Panc1 (cell line): ENCODE measurements at regions not wholly inside any gene's neighbourhood (a gene's known extent, or its start where the extent isn't known, plus 50 kb on each side); places are given as distances from the start of the nearest gene placed in this dataset.
"Not testable (repeated sequence)": the region's sequence is repeated elsewhere in the genome, so short reads cannot be mapped to it uniquely, and the experiment has no call there.

Source experiments
- ATAC-seq: fragments of 200-7000 bp; cut with Tn5 transposase; 2 replicates; pipeline ENCODE4 v1.9.1; 2020; ENCODE audit warnings: mild to moderate bottlenecking, moderate library complexity
- BruUV-seq: library from RNA; stranded (reverse); fragments of 400-500 nt; replicated peaks from 2 replicates; lab custom pipeline; 2021; lab: Mats Ljungman, UMichigan
- CTCF ChIA-PET: fragments of 300-600 bp; sonication (Branson Sonifier 250); formaldehyde crosslinking; loops from one replicate; lab custom pipeline; 2022; ENCODE audit warnings: antibody characterized with exemption; lab: Charles Lee
- POLR2A ChIA-PET: fragments of 300-600 bp; sonication (Branson Sonifier 250); formaldehyde crosslinking; loops from one replicate; lab custom pipeline; 2022; ENCODE audit warnings: antibody characterized with exemption; lab: Charles Lee
- DNase-seq: peaks from one replicate; pipeline ENCODE4 v3.0.0-alpha.2; 2010; ENCODE audit warnings: low read depth, low spot score
- H3K27ac ChIP-seq: 2 replicates; pipeline ENCODE4 v1.5.1; 2011; ENCODE audit warnings: mild to moderate bottlenecking, low read length, inconsistent platforms
- H3K27me3 ChIP-seq: fragments of 200-500 bp; sonication (Bioruptor generic); 2 replicates; pipeline ENCODE4 v1.6.0; 2014; ENCODE audit warnings: low read length, inconsistent platforms; ENCODE audit not compliant: control insufficient read depth, insufficient read depth
- H3K36me3 ChIP-seq: fragments of 200-500 bp; sonication (Bioruptor generic); 2 replicates; pipeline ENCODE4 v1.5.1; 2014; ENCODE audit warnings: inconsistent platforms, mild to moderate bottlenecking, low read length, moderate library complexity; ENCODE audit not compliant: control insufficient read depth, insufficient read depth
- H3K4me1 ChIP-seq: 2 replicates; pipeline ENCODE4 v1.5.1; 2011; ENCODE audit warnings: inconsistent platforms, mild to moderate bottlenecking, low read length, moderate library complexity; ENCODE audit not compliant: control insufficient read depth, insufficient read depth
- H3K4me3 ChIP-seq, 2 experiments: 2 replicates each; pipeline ENCODE4 v1.5.1; 2011 to 2012; ENCODE audit warnings: low read depth in 2 of 2, low read length in 2 of 2, mild to moderate bottlenecking in 2 of 2, inconsistent platforms in 1 of 2, moderate library complexity in 1 of 2
- H3K9me3 ChIP-seq: fragments of 200-500 bp; sonication (Bioruptor generic); 2 replicates; pipeline ENCODE4 v1.5.1; 2014; ENCODE audit warnings: low read depth, mild to moderate bottlenecking, inconsistent platforms, low read length, moderate library complexity; ENCODE audit not compliant: control insufficient read depth, insufficient read depth
- CTCF ChIP-seq: fragments of 450-650 bp; IDR thresholded peaks from 2 replicates; pipeline ENCODE4 v1.5.1; 2017; ENCODE audit warnings: mild to moderate bottlenecking
- POLR2AphosphoS5 ChIP-seq: IDR thresholded peaks from 2 replicates; pipeline ENCODE4 v1.6.1; 2012; ENCODE audit warnings: mild to moderate bottlenecking, low read depth, low read length, moderate library complexity
- REST ChIP-seq, 2 experiments: IDR thresholded peaks; 2 replicates each; pipeline ENCODE4 v1.6.1; 2011 to 2012; ENCODE audit warnings: low read depth in 2 of 2, control low read depth in 1 of 2, low read length in 1 of 2, mild to moderate bottlenecking in 1 of 2, moderate library complexity in 1 of 2; ENCODE audit not compliant: insufficient read depth in 1 of 2
- SIN3A ChIP-seq: IDR thresholded peaks from 2 replicates; pipeline ENCODE4 v1.6.1; 2012; ENCODE audit warnings: low read depth, mild to moderate bottlenecking, low read length, moderate library complexity, borderline replicate concordance; ENCODE audit not compliant: insufficient read depth
- TCF7L2 ChIP-seq: IDR thresholded peaks from 2 replicates; pipeline ENCODE4 v1.6.1; 2011; ENCODE audit warnings: mild to moderate bottlenecking, low read depth, low read length, inconsistent platforms
- in situ Hi-C: cut with HindIII; loops from 2 replicates; pipeline ENCODE4 v1.10.0; 2016; ENCODE audit warnings: low sequenced_read_pairs, low pct_unique_long_range_greater_than_20kb
- intact Hi-C: fragments of 100-400 bp; cut with micrococcal nuclease; formaldehyde crosslinking; loops from one replicate; pipeline ENCODE4 v1.10.0; 2022; ENCODE audit not compliant: unreplicated experiment

- CTCF ChIA-PET, result interaction anchor here (0.5 kb wide), 1 partner anchor 130 kb away, joined by 5 read pairs; no protein-coding TSS in a partner anchor
Observed at GRCh38 chr2:109678724-109679201, 64.6 kb downstream of the SOWAHC start.

GRCh38 chr2:109679225-109679624, 65.1 kb downstream of the SOWAHC start:
- CTCF ChIA-PET, result interaction anchor here (0.5 kb wide), 1 partner anchor 131 kb away, joined by 5 read pairs; no protein-coding TSS in a partner anchor
- POLR2A ChIA-PET, result interaction anchor here (0.5 kb wide), 1 partner anchor 15 kb away, joined by 5 read pairs; no protein-coding TSS in a partner anchor
- Histone ChIP-seq H3K4me3 (no peak overlapping the region), H3K27ac (no peak overlapping the region), H3K4me1 (peaks cover 4% of the 10 kb centered on the region; the same call in 1 of the 2 replicates), H3K36me3 (no peaks in the 10 kb centered on the region), H3K27me3 (no peaks in the 10 kb centered on the region), H3K9me3 (no peaks in the 10 kb centered on the region)
- DNase-seq, result no peak
- ATAC-seq, result no peak
- no TSS peak for BruUV-seq
- in situ Hi-C loops, result no loop called here
- TF ChIP-seq TCF7L2 (no peak), SIN3A (no peak), POLR2AphosphoS5 (no peak)
- intact Hi-C loops, result no loop called here

More at GRCh38 chr2:109678724-109679201, 64.6 kb downstream of the SOWAHC start:
- in situ Hi-C loops, H3K4me1 ChIP-seq, H3K27ac ChIP-seq, H3K36me3 ChIP-seq, H3K9me3 ChIP-seq, intact Hi-C loops, POLR2A ChIA-PET, BruUV-seq, DNase-seq, H3K27me3 ChIP-seq, H3K4me3 ChIP-seq: not testable (repeated sequence)
- peak; percentile 74 for ATAC-seq

- in situ Hi-C loops, result no loop called here
- H3K9me3 ChIP-seq, result no peaks in the 10 kb centered on the region
- no TSS peak for BruUV-seq
- ChIA-PET POLR2A (interaction anchor here (0.5 kb wide), 1 partner anchor 15 kb away, joined by 5 read pairs; no protein-coding TSS in a partner anchor), CTCF (no interaction called here)
- intact Hi-C loops, result no loop called here
- no peak for ATAC-seq
- no peaks in the 10 kb centered on the region for H3K36me3 ChIP-seq
- H3K4me3 ChIP-seq, result no peak overlapping the region
- H3K4me1 ChIP-seq, result peaks cover 4% of the 10 kb centered on the region; the same call in 1 of the 2 replicates
- no peak overlapping the region for H3K27ac ChIP-seq
- no peak for TF ChIP-seq POLR2AphosphoS5
- no peak for TF ChIP-seq CTCF
- no peak for TF ChIP-seq TCF7L2
- TF ChIP-seq SIN3A, result no peak
- no peak for TF ChIP-seq REST (IDR thresholded peaks at IDR 0.05; ENCODE audit: insufficient read depth in 1 of 2, low read depth in 2 of 2, low read length in 1 of 2)
- no peaks in the 10 kb centered on the region for H3K27me3 ChIP-seq
- no peak for DNase-seq
Observed at GRCh38 chr2:109679626-109680025, 65.5 kb downstream of the SOWAHC start.
